Suprapubic skin (tissue), 4 donors: ENCODE measurements at regions not wholly inside any gene's neighbourhood (a gene's known extent, or its start where the extent isn't known, plus 50 kb on each side); places are given as distances from the start of the nearest gene placed in this dataset.

ENCODE experiments used
- DNase-seq, 2 donors: peaks; one replicate each; pipeline ENCODE4 v3.0.0-alpha.2; 2019; ENCODE audit warnings: low spot score in 2 of 2
- H3K27ac ChIP-seq: fragments of 200-600 bp; sonication (generic); one replicate; pipeline ENCODE4 v1.5.1; 2019
- H3K27me3 ChIP-seq: fragments of 200-600 bp; sonication (generic); one replicate; pipeline ENCODE4 v1.5.1; 2019
- H3K36me3 ChIP-seq: fragments of 200-600 bp; sonication (generic); one replicate; pipeline ENCODE4 v1.5.1; 2019
- H3K4me1 ChIP-seq: fragments of 200-600 bp; sonication (generic); one replicate; pipeline ENCODE4 v1.5.1; 2019
- H3K4me3 ChIP-seq: fragments of 200-600 bp; sonication (generic); one replicate; pipeline ENCODE4 v1.5.1; 2019; ENCODE audit warnings: mild to moderate bottlenecking
- H3K9me3 ChIP-seq: fragments of 200-600 bp; sonication (generic); one replicate; pipeline ENCODE4 v1.5.1; 2019
- CTCF ChIP-seq, 2 donors: fragments of 200-600 bp in 1 of 2; fragments of 450-650 bp in 1 of 2; sonication (generic) in 1 of 2; IDR thresholded peaks; one replicate each; pipeline ENCODE4 v1.5.1; 2016 to 2019; ENCODE audit warnings: antibody characterized with exemption in 2 of 2, mild to moderate bottlenecking in 1 of 2, moderate library complexity in 1 of 2
- EP300 ChIP-seq: sonication (generic); formaldehyde crosslinking; IDR thresholded peaks from one replicate; pipeline ENCODE4 v1.6.1; 2017; ENCODE audit warnings: antibody characterized with exemption
- POLR2A ChIP-seq, 2 donors: fragments of 450-650 bp; IDR thresholded peaks; one replicate each; pipeline ENCODE4 v1.6.1; 2017; ENCODE audit warnings: antibody characterized with exemption in 2 of 2, mild to moderate bottlenecking in 2 of 2, moderate library complexity in 2 of 2
- POLR2AphosphoS5 ChIP-seq, 3 donors: sonication (generic); formaldehyde crosslinking; IDR thresholded peaks; one replicate each; pipeline ENCODE4 v1.6.1; 2017; ENCODE audit warnings: antibody characterized with exemption in 3 of 3
- WGBS: methylation state at CpG from one replicate; pipeline ENCODE4 v1.1.5; 2018; 5-methylcytosine and 5-hydroxymethylcytosine counted together

DNA sequence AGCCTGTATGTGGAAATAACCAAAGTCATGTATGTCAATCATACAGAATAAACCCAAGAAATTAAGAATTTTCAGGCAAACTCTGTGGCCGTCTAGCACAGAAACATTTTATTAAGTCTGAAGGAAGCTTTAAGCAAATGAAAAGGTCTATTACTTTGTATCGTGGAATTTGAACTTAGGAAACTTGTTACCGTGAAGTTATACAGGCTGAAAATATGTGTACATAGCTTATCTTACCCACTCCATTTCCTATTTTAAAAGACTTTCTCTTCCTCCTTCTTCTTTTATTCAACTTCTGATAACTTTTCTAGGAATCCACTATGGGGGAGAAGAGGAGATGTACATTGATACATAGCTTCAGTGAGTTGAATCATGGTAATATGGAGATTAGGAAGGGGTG, 108.3 kb downstream of the AGTR2 start:
- no peak for TF ChIP-seq EP300
- no peak for TF ChIP-seq POLR2AphosphoS5 (IDR thresholded peaks at IDR 0.05)
- TF ChIP-seq CTCF (IDR thresholded peaks at IDR 0.05) = no peak
- TF ChIP-seq POLR2A (IDR thresholded peaks at IDR 0.05) = no peak
- H3K9me3 ChIP-seq = no peaks in the 10 kb centered on the region
- 83% methylated on average over 3 of the region's 3 CpGs for WGBS

GRCh38 chrX:116281106-116281505, 110.6 kb downstream of the AGTR2 start:
- H3K27ac ChIP-seq = no peak overlapping the region
- no peak overlapping the region for H3K4me3 ChIP-seq

More for the DNA sequence above, 108.3 kb downstream of the AGTR2 start:
- H3K4me3 ChIP-seq = no peak overlapping the region
- no peaks in the 10 kb centered on the region for H3K36me3 ChIP-seq
- no peak overlapping the region for H3K27ac ChIP-seq
- H3K27me3 ChIP-seq = no peaks in the 10 kb centered on the region
- no peaks in the 10 kb centered on the region for H3K4me1 ChIP-seq
- DNase-seq = no peak

DNA sequence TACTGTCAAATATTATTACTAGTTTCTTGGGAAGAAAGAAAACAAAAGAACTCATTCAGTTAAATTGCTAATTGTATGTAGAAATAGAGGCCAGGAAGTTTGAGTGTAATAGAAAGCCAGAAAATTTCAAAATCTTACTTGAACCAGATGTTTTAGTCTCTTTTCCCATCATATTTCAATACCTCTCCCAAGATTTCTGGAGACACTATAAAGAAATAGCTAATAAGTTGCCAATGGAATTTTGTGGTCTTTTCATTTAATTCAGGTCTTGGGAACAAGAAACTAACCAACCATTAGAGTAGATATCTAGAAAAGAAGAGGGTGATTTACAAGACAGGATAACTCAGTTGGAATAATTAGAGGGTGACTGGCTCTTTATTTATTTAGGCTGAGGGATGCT, 112.2 kb downstream of the AGTR2 start:
- Histone ChIP-seq H3K9me3 (no peaks in the 10 kb centered on the region), H3K27me3 (no peaks in the 10 kb centered on the region), H3K36me3 (no peaks in the 10 kb centered on the region), H3K4me1 (no peaks in the 10 kb centered on the region), H3K4me3 (no peak overlapping the region), H3K27ac (no peak overlapping the region)
- TF ChIP-seq POLR2AphosphoS5 (IDR thresholded peaks at IDR 0.05) = no peak
- no peak for TF ChIP-seq CTCF (IDR thresholded peaks at IDR 0.05)
- no peak for TF ChIP-seq EP300
- no peak for TF ChIP-seq POLR2A (IDR thresholded peaks at IDR 0.05)
- DNase-seq = no peak

More at GRCh38 chrX:116281106-116281505, 110.6 kb downstream of the AGTR2 start:
- TF ChIP-seq POLR2AphosphoS5 (IDR thresholded peaks at IDR 0.05) = no peak
- no peak for TF ChIP-seq CTCF (IDR thresholded peaks at IDR 0.05)
- TF ChIP-seq POLR2A (IDR thresholded peaks at IDR 0.05) = no peak
- no peak for TF ChIP-seq EP300
- H3K9me3 ChIP-seq = no peaks in the 10 kb centered on the region
- H3K27me3 ChIP-seq = no peaks in the 10 kb centered on the region
- H3K4me1 ChIP-seq = no peaks in the 10 kb centered on the region
- no peaks in the 10 kb centered on the region for H3K36me3 ChIP-seq
- WGBS = 78% methylated on average over 1 of the region's 1 CpG
- no peak for DNase-seq

DNA sequence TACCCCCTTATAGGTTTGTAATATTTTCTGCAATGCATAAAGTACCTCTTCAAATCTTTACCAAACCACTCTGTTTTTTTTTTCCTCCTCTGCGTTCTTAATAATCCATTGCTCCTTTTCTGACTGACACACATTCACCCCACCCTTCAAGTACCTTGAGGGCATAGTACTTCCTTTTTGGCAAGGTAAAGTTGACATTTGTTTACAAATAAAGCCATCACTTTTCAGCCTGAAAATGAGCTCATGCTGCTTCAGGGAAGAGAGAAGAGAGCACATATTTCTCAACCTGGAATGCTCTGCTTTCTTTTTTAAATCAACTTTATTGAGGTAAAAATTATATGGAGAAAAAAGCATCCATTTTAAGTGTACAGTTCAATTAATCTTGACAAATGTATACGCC, 113.9 kb downstream of the AGTR2 start:
- Histone ChIP-seq H3K36me3 (no peaks in the 10 kb centered on the region), H3K4me3 (no peak overlapping the region), H3K27me3 (no peaks in the 10 kb centered on the region), H3K4me1 (no peaks in the 10 kb centered on the region), H3K27ac (no peak overlapping the region), H3K9me3 (no peaks in the 10 kb centered on the region)
- WGBS = 45% methylated on average over 2 of the region's 2 CpGs
- DNase-seq = no peak
- no peak for TF ChIP-seq CTCF (IDR thresholded peaks at IDR 0.05)
- no peak for TF ChIP-seq POLR2A (IDR thresholded peaks at IDR 0.05)
- no peak for TF ChIP-seq POLR2AphosphoS5 (IDR thresholded peaks at IDR 0.05)
- no peak for TF ChIP-seq EP300

GRCh38 chrX:116285501-116285900, 115.0 kb downstream of the AGTR2 start:
- Histone ChIP-seq H3K4me3 (no peak overlapping the region), H3K9me3 (no peaks in the 10 kb centered on the region), H3K27me3 (no peaks in the 10 kb centered on the region), H3K36me3 (no peaks in the 10 kb centered on the region), H3K27ac (no peak overlapping the region), H3K4me1 (no peaks in the 10 kb centered on the region)
- no peak for DNase-seq
- TF ChIP-seq EP300 = no peak
- TF ChIP-seq POLR2A (IDR thresholded peaks at IDR 0.05) = no peak
- TF ChIP-seq POLR2AphosphoS5 (IDR thresholded peaks at IDR 0.05) = no peak
- TF ChIP-seq CTCF (IDR thresholded peaks at IDR 0.05) = no peak
